Vagina (tissue), 2 donors: ENCODE measurements at regions not wholly inside any gene's neighbourhood (a gene's known extent, or its start where the extent isn't known, plus 50 kb on each side); places are given as distances from the start of the nearest gene placed in this dataset.
"Not testable (repeated sequence)": the region's sequence is repeated elsewhere in the genome, so short reads cannot be mapped to it uniquely, and the experiment has no call there.

Source experiments
- DNase-seq, 2 donors: peaks; one replicate each; pipeline ENCODE4 v3.0.0-alpha.2; 2017; ENCODE audit errors: extremely low spot score in 2 of 2
- H3K27ac ChIP-seq: fragments of 200-600 bp; sonication (generic); one replicate; pipeline ENCODE4 v1.5.1; 2019
- H3K27me3 ChIP-seq: fragments of 200-600 bp; sonication (generic); one replicate; pipeline ENCODE4 v1.5.1; 2019
- H3K36me3 ChIP-seq, 2 donors: fragments of 200-600 bp; sonication (generic); one replicate each; pipeline ENCODE4 v1.5.1; 2017 to 2019
- H3K4me1 ChIP-seq: fragments of 200-600 bp; sonication (generic); one replicate; pipeline ENCODE4 v1.5.1; 2019
- H3K4me3 ChIP-seq, 2 donors: fragments of 200-600 bp; sonication (generic); 1 replicate in 1 of 2; 2 replicates in 1 of 2; pipeline ENCODE4 v1.5.1; 2016 to 2019
- H3K9me3 ChIP-seq: fragments of 200-600 bp; sonication (generic); one replicate; pipeline ENCODE4 v1.5.1; 2019
- CTCF ChIP-seq, 3 experiments: fragments of 450-650 bp in 2 of 3; fragments of 200-600 bp in 1 of 3; sonication (generic) in 1 of 3; IDR thresholded peaks; one replicate each; pipeline ENCODE4 v1.5.1; 2017 to 2019; ENCODE audit warnings: antibody characterized with exemption in 3 of 3, mild to moderate bottlenecking in 2 of 3, moderate library complexity in 2 of 3
- POLR2A ChIP-seq, 2 donors: fragments of 450-650 bp; IDR thresholded peaks; one replicate each; pipeline ENCODE4 v1.6.1; 2017; ENCODE audit warnings: antibody characterized with exemption in 2 of 2, mild to moderate bottlenecking in 2 of 2, moderate library complexity in 2 of 2
- POLR2AphosphoS5 ChIP-seq, 2 donors: sonication (generic); formaldehyde crosslinking; IDR thresholded peaks; one replicate each; pipeline ENCODE4 v1.9.0; 2017; ENCODE audit warnings: antibody characterized with exemption in 2 of 2, mild to moderate bottlenecking in 2 of 2, low read depth in 1 of 2; ENCODE audit not compliant: insufficient read depth in 1 of 2
- intact Hi-C: fragments of 100-400 bp; cut with DNase I; formaldehyde crosslinking; loops from one replicate; pipeline ENCODE4 v1.15.1; 2023

- intact Hi-C loops = no loop called here
- H3K27me3 ChIP-seq = no peaks in the 10 kb centered on the region
- DNase-seq = no peak
- no peaks in the 10 kb centered on the region for H3K4me1 ChIP-seq
- H3K36me3 ChIP-seq = no peaks in the 10 kb centered on the region
- H3K4me3 ChIP-seq = no peak overlapping the region
- H3K27ac ChIP-seq = no peak overlapping the region
- no peak for TF ChIP-seq POLR2A (IDR thresholded peaks at IDR 0.05)
- TF ChIP-seq POLR2AphosphoS5 (IDR thresholded peaks at IDR 0.05; ENCODE audit: insufficient read depth in 1 of 2, low read depth in 1 of 2) = no peak
- no peak for TF ChIP-seq CTCF (IDR thresholded peaks at IDR 0.05)
- H3K9me3 ChIP-seq = no peaks in the 10 kb centered on the region
These were observed 128.4 kb upstream of the PALS2 start for GRCh38 chr7:24444666-24445440.

GRCh38 chr7:24448038-24448437 lies 125.2 kb upstream of the PALS2 start:
- Histone ChIP-seq H3K4me1 (no peaks in the 10 kb centered on the region), H3K27ac (no peak overlapping the region), H3K9me3 (no peaks in the 10 kb centered on the region), H3K4me3 (no peak overlapping the region), H3K27me3 (no peaks in the 10 kb centered on the region), H3K36me3 (no peaks in the 10 kb centered on the region)
- no peak for DNase-seq
- no peak for TF ChIP-seq CTCF (IDR thresholded peaks at IDR 0.05)
- TF ChIP-seq POLR2A (IDR thresholded peaks at IDR 0.05) = no peak
- TF ChIP-seq POLR2AphosphoS5 (IDR thresholded peaks at IDR 0.05; ENCODE audit: insufficient read depth in 1 of 2, low read depth in 1 of 2) = no peak
- intact Hi-C loops = no loop called here

GRCh38 chr7:24449416-24449815 lies 123.8 kb upstream of the PALS2 start:
- H3K9me3 ChIP-seq, intact Hi-C loops, H3K27me3 ChIP-seq: not testable (repeated sequence)

GRCh38 chr7:24455813-24456525 lies 117.3 kb upstream of the PALS2 start:
- intact Hi-C loops = no loop called here
- TF ChIP-seq POLR2A (IDR thresholded peaks at IDR 0.05) (no peak), POLR2AphosphoS5 (IDR thresholded peaks at IDR 0.05; ENCODE audit: insufficient read depth in 1 of 2, low read depth in 1 of 2) (no peak), CTCF (IDR thresholded peaks at IDR 0.05) (no peak)

More at GRCh38 chr7:24449416-24449815, 123.8 kb upstream of the PALS2 start:
- H3K27ac ChIP-seq, DNase-seq, H3K36me3 ChIP-seq, H3K4me1 ChIP-seq, H3K4me3 ChIP-seq: not testable (repeated sequence)

GRCh38 chr7:24456526-24457218 lies 116.6 kb upstream of the PALS2 start:
- no peaks in the 10 kb centered on the region for H3K36me3 ChIP-seq
- no peaks in the 10 kb centered on the region for H3K27me3 ChIP-seq
- no peak for DNase-seq
- no peaks in the 10 kb centered on the region for H3K9me3 ChIP-seq
- H3K27ac ChIP-seq = no peak overlapping the region
- no peak overlapping the region for H3K4me3 ChIP-seq
- intact Hi-C loops = no loop called here
- H3K4me1 ChIP-seq = no peaks in the 10 kb centered on the region
- no peak for TF ChIP-seq POLR2AphosphoS5 (IDR thresholded peaks at IDR 0.05; ENCODE audit: insufficient read depth in 1 of 2, low read depth in 1 of 2)
- TF ChIP-seq POLR2A (IDR thresholded peaks at IDR 0.05) = no peak
- TF ChIP-seq CTCF (IDR thresholded peaks at IDR 0.05) = no peak

More at GRCh38 chr7:24455813-24456525, 117.3 kb upstream of the PALS2 start:
- DNase-seq = no peak
- H3K9me3 ChIP-seq = no peaks in the 10 kb centered on the region
- no peaks in the 10 kb centered on the region for H3K36me3 ChIP-seq
- no peak overlapping the region for H3K27ac ChIP-seq
- no peaks in the 10 kb centered on the region for H3K4me1 ChIP-seq
- no peak overlapping the region for H3K4me3 ChIP-seq
- no peaks in the 10 kb centered on the region for H3K27me3 ChIP-seq
